GM12865 (cell line): ENCODE measurements at regions not wholly inside any gene's neighbourhood (a gene's known extent, or its start where the extent isn't known, plus 50 kb on each side); places are given as distances from the start of the nearest gene placed in this dataset.
"Not testable (repeated sequence)": the region's sequence is repeated elsewhere in the genome, so short reads cannot be mapped to it uniquely, and the experiment has no call there.

Experiments used
- DNase-seq: peaks from one replicate; pipeline ENCODE4 v3.0.0; 2010; ENCODE audit warnings: low read depth
- H3K4me3 ChIP-seq: 2 replicates; pipeline ENCODE4 v1.5.1; 2011; ENCODE audit warnings: mild to moderate bottlenecking, low read depth, low read length, control low read depth
- CTCF ChIP-seq: IDR thresholded peaks from 2 replicates; pipeline ENCODE4 v1.5.1; 2011; ENCODE audit warnings: low read length, control low read depth, low read depth, inconsistent platforms; ENCODE audit not compliant: insufficient read depth; ENCODE audit errors: missing control alignments

- DNase-seq: no peak
- no peak for TF ChIP-seq CTCF
- no peak overlapping the region for H3K4me3 ChIP-seq
Measured at GRCh38 chrX:65589304-65589703, 54.7 kb upstream of the LAS1L start.

GRCh38 chrX:65588795-65589194, 54.2 kb upstream of the LAS1L start:
- no peak overlapping the region for H3K4me3 ChIP-seq
- TF ChIP-seq CTCF: no peak
- DNase-seq: no peak

GRCh38 chrX:65587616-65588526, 53.3 kb upstream of the LAS1L start:
- DNase-seq: no peak
- TF ChIP-seq CTCF: no peak
- H3K4me3 ChIP-seq: no peak overlapping the region

- H3K4me3 ChIP-seq: no peak overlapping the region
- no peak for TF ChIP-seq CTCF
- DNase-seq: no peak
Measured at GRCh38 chrX:65586491-65586890, 51.9 kb upstream of the LAS1L start.

- DNase-seq: peak; percentile 66
- H3K4me3 ChIP-seq: not testable (repeated sequence)
Measured at GRCh38 chrX:65585226-65585625, 50.6 kb upstream of the LAS1L start.
